ENCODE measurements at regions not wholly inside any gene's neighbourhood (a gene's known extent, or its start where the extent isn't known, plus 50 kb on each side); places are given as distances from the start of the nearest gene placed in this dataset.

DNA sequence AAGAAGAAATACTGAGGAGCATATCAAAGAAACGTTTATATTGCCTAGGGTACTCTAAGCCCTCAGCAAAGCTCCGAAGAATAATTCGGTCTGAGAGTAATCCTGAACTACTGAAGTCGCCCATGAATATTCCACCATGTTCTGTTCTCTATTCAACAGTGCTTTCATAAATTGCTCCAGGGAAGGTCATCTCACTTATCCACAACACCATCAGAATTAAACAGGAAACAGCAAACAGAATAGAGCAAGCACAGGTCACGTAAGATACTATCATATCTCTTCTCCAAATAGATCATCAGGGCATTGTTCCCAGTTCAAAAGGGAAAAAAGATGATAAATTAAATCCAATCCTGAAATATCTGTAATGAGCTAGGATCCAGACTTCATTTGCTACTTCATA, 325.6 kb downstream of the DEPDC1B start:
- TF ChIP-seq POLR2AphosphoS5 (IDR thresholded peaks at IDR 0.05; ENCODE audit: low read depth, low read length) (no peak), TAF1 (IDR thresholded peaks at IDR 0.05; ENCODE audit: borderline replicate concordance, insufficient read depth, low read length) (no peak), REST (IDR thresholded peaks at IDR 0.05; ENCODE audit: insufficient read depth in 1 of 2, low read depth in 2 of 2, low read length in 2 of 2) (no peak)
